ENCODE measurements at regions not wholly inside any gene's neighbourhood (a gene's known extent, or its start where the extent isn't known, plus 50 kb on each side); places are given as distances from the start of the nearest gene placed in this dataset.

- Mint-ChIP-seq H3K27ac (ENCODE audit: unreplicated experiment) (no peak overlapping the region), H3K27me3 (ENCODE audit: unreplicated experiment) (peaks cover 44% of the 10 kb centered on the region), H3K4me3 (ENCODE audit: unreplicated experiment) (no peak overlapping the region), H3K4me1 (ENCODE audit: unreplicated experiment) (no peaks in the 10 kb centered on the region), H3K36me3 (ENCODE audit: unreplicated experiment) (no peaks in the 10 kb centered on the region), H3K9me3 (ENCODE audit: unreplicated experiment) (no peaks in the 10 kb centered on the region)
- no peak for TF ChIP-seq CTCF (IDR thresholded peaks at IDR 0.05)
- no peak for DNase-seq (ENCODE audit: extremely low spot score, unreplicated experiment)
Measured at GRCh38 chr12:53887006-53887405, 51.6 kb upstream of the HOXC13 start.

DNA sequence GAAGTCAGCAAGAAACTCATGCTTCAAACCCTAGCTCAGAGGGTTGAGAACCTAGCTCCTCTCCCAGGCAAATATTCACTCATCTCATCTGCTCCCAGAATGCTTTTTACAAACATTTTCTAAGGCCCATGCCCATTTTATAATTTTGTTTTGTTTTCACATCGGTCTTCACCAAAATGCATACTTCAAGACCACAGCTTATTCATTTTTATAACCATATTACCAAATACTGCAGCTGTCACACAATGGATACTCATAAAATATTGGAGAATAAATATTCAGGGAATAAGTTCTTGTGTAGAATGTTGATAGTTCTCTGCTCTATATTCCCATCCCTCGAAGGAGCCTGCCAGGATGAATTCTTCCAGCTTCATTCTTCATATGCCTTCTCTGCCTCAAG is 50.8 kb upstream of the HOXC13 start:
- no peak overlapping the region for H3K27ac Mint-ChIP-seq (ENCODE audit: unreplicated experiment)
- H3K27me3 Mint-ChIP-seq (ENCODE audit: unreplicated experiment): peaks cover 40% of the 10 kb centered on the region
- H3K9me3 Mint-ChIP-seq (ENCODE audit: unreplicated experiment): no peaks in the 10 kb centered on the region
- no peak for TF ChIP-seq CTCF (IDR thresholded peaks at IDR 0.05)
- H3K36me3 Mint-ChIP-seq (ENCODE audit: unreplicated experiment): no peaks in the 10 kb centered on the region
- no peak for DNase-seq (ENCODE audit: extremely low spot score, unreplicated experiment)
- no peak overlapping the region for H3K4me3 Mint-ChIP-seq (ENCODE audit: unreplicated experiment)
- H3K4me1 Mint-ChIP-seq (ENCODE audit: unreplicated experiment): no peaks in the 10 kb centered on the region

Data from osteocyte (in vitro differentiated cells).